Astrocyte (in vitro differentiated cells and primary cell): ENCODE measurements at regions not wholly inside any gene's neighbourhood (a gene's known extent, or its start where the extent isn't known, plus 50 kb on each side); places are given as distances from the start of the nearest gene placed in this dataset.
"Not testable (repeated sequence)": the region's sequence is repeated elsewhere in the genome, so short reads cannot be mapped to it uniquely, and the experiment has no call there.

Source experiments
- DNase-seq: peaks from one replicate; pipeline ENCODE4 v3.0.0-alpha.2; 2010; ENCODE audit warnings: low read depth
- FAIRE-seq: peaks from 2 replicates; lab custom pipeline; 2011; peaks lifted over from hg19 to GRCh38; lab: Jason Lieb, UNC
- H2AFZ ChIP-seq: 2 replicates; pipeline ENCODE4 v1.6.0; 2012; ENCODE audit warnings: low read depth, low read length, inconsistent platforms
- H3K27ac ChIP-seq: 2 replicates; pipeline ENCODE4 v1.5.1; 2011; ENCODE audit warnings: low read depth, low read length, inconsistent platforms
- H3K27me3 ChIP-seq: 2 replicates; pipeline ENCODE4 v1.6.0; 2011; ENCODE audit warnings: low read length, inconsistent platforms; ENCODE audit not compliant: insufficient read depth
- H3K36me3 ChIP-seq: 2 replicates; pipeline ENCODE4 v1.5.1; 2011; ENCODE audit warnings: low read length, inconsistent platforms; ENCODE audit not compliant: insufficient read depth
- H3K4me1 ChIP-seq: 2 replicates; pipeline ENCODE4 v1.5.1; 2011; ENCODE audit warnings: low read length, inconsistent platforms; ENCODE audit not compliant: insufficient read depth
- H3K4me2 ChIP-seq: 2 replicates; pipeline ENCODE4 v1.6.0; 2012; ENCODE audit warnings: low read length, inconsistent platforms
- H3K4me3 ChIP-seq: 2 replicates; pipeline ENCODE4 v1.5.1; 2011; ENCODE audit warnings: low read depth, mild to moderate bottlenecking, low read length, inconsistent platforms; ENCODE audit not compliant: insufficient read depth
- H3K79me2 ChIP-seq: 2 replicates; pipeline ENCODE4 v1.6.0; 2012; ENCODE audit warnings: mild to moderate bottlenecking, low read length, inconsistent platforms; ENCODE audit not compliant: insufficient read depth
- H3K9ac ChIP-seq: 2 replicates; pipeline ENCODE4 v1.6.0; 2012; ENCODE audit warnings: mild to moderate bottlenecking, low read length, inconsistent platforms
- H3K9me3 ChIP-seq: 2 replicates; pipeline ENCODE4 v1.5.1; 2012; ENCODE audit warnings: low read depth, mild to moderate bottlenecking, low read length, inconsistent platforms; ENCODE audit not compliant: insufficient read depth
- H4K20me1 ChIP-seq: 2 replicates; pipeline ENCODE4 v1.6.0; 2012; ENCODE audit warnings: low read length, inconsistent platforms; ENCODE audit not compliant: insufficient read depth
- H3K27ac Mint-ChIP-seq: one replicate; pipeline ENCODE4 v1.8.0; 2021; ENCODE audit warnings: mild to moderate bottlenecking, mixed read lengths; ENCODE audit not compliant: unreplicated experiment
- H3K27me3 Mint-ChIP-seq: one replicate; pipeline ENCODE4 v1.8.0; 2021; ENCODE audit warnings: low read depth, mixed read lengths; ENCODE audit not compliant: unreplicated experiment
- H3K36me3 Mint-ChIP-seq: one replicate; pipeline ENCODE4 v1.8.0; 2021; ENCODE audit warnings: low read depth, mixed read lengths; ENCODE audit not compliant: unreplicated experiment
- H3K4me1 Mint-ChIP-seq: one replicate; pipeline ENCODE4 v1.8.0; 2021; ENCODE audit warnings: low read depth, mixed read lengths; ENCODE audit not compliant: unreplicated experiment
- H3K4me3 Mint-ChIP-seq: one replicate; pipeline ENCODE4 v1.8.0; 2021; ENCODE audit warnings: mild to moderate bottlenecking, moderate library complexity, mixed read lengths; ENCODE audit not compliant: unreplicated experiment
- H3K9me3 Mint-ChIP-seq: one replicate; pipeline ENCODE4 v1.8.0; 2021; ENCODE audit warnings: mild to moderate bottlenecking, mixed read lengths; ENCODE audit not compliant: unreplicated experiment
- CTCF ChIP-seq: IDR thresholded peaks from 2 replicates; pipeline ENCODE4 v1.5.1; 2011; ENCODE audit warnings: low read depth, mild to moderate bottlenecking, inconsistent platforms, low read length, moderate library complexity; ENCODE audit not compliant: insufficient read depth
- EZH2 ChIP-seq: IDR thresholded peaks from 2 replicates; pipeline ENCODE4 v1.6.1; 2012; ENCODE audit warnings: mild to moderate bottlenecking, low read length, inconsistent platforms; ENCODE audit not compliant: insufficient read depth

GRCh38 chr2:186382932-186383331, 103.1 kb upstream of the ZC3H15 start:
- Histone ChIP-seq H3K79me2 (no peaks in the 10 kb centered on the region), H3K4me2 (no peak overlapping the region), H3K27ac (no peak overlapping the region), H3K4me3 (no peak overlapping the region), H3K9ac (no peak overlapping the region), H3K4me1 (no peaks in the 10 kb centered on the region), H4K20me1 (no peaks in the 10 kb centered on the region), H3K36me3 (no peaks in the 10 kb centered on the region), H3K9me3 (peaks cover 4% of the 10 kb centered on the region), H3K27me3 (no peaks in the 10 kb centered on the region), H2AFZ (no peak overlapping the region)
- no peak overlapping the region for H3K27ac Mint-ChIP-seq
- FAIRE-seq (no peak), DNase-seq (no peak)
- no peaks in the 10 kb centered on the region for H3K36me3 Mint-ChIP-seq
- peaks cover 10% of the 10 kb centered on the region for H3K9me3 Mint-ChIP-seq
- no peaks in the 10 kb centered on the region for H3K4me1 Mint-ChIP-seq
- no peak for TF ChIP-seq CTCF
- no peak for TF ChIP-seq EZH2
- H3K27me3 Mint-ChIP-seq, result no peaks in the 10 kb centered on the region
- no peak overlapping the region for H3K4me3 Mint-ChIP-seq

GRCh38 chr2:186384226-186384625, 101.8 kb upstream of the ZC3H15 start:
- H3K27me3 ChIP-seq, result no peaks in the 10 kb centered on the region
- Mint-ChIP-seq H3K27me3 (no peaks in the 10 kb centered on the region), H3K27ac (no peak overlapping the region), H3K4me3 (no peak overlapping the region), H3K9me3 (peaks cover 10% of the 10 kb centered on the region), H3K36me3 (no peaks in the 10 kb centered on the region), H3K4me1 (no peaks in the 10 kb centered on the region)
- no peak for FAIRE-seq
- H3K4me2 ChIP-seq, result no peak overlapping the region
- no peaks in the 10 kb centered on the region for H3K4me1 ChIP-seq
- H4K20me1 ChIP-seq, result no peaks in the 10 kb centered on the region
- TF ChIP-seq EZH2 (no peak), CTCF (no peak)
- no peak overlapping the region for H3K4me3 ChIP-seq
- H3K27ac ChIP-seq, result no peak overlapping the region
- H3K36me3 ChIP-seq, result no peaks in the 10 kb centered on the region
- DNase-seq, result no peak
- H3K9me3 ChIP-seq, result peaks cover 4% of the 10 kb centered on the region
- no peak overlapping the region for H2AFZ ChIP-seq
- H3K9ac ChIP-seq, result no peak overlapping the region
- no peaks in the 10 kb centered on the region for H3K79me2 ChIP-seq

GRCh38 chr2:186385638-186386201, 100.3 kb upstream of the ZC3H15 start:
- not testable (repeated sequence) for H4K20me1 ChIP-seq, H3K27me3 ChIP-seq, FAIRE-seq, H3K27me3 Mint-ChIP-seq, H3K9me3 Mint-ChIP-seq, H3K4me1 ChIP-seq, H3K4me3 ChIP-seq, H2AFZ ChIP-seq, H3K36me3 ChIP-seq, H3K36me3 Mint-ChIP-seq, H3K27ac ChIP-seq, H3K4me2 ChIP-seq, H3K4me1 Mint-ChIP-seq, H3K79me2 ChIP-seq, H3K4me3 Mint-ChIP-seq, DNase-seq, H3K9ac ChIP-seq, H3K27ac Mint-ChIP-seq, H3K9me3 ChIP-seq
